Epithelial cell of proximal tubule (primary cell): ENCODE measurements at regions not wholly inside any gene's neighbourhood (a gene's known extent, or its start where the extent isn't known, plus 50 kb on each side); places are given as distances from the start of the nearest gene placed in this dataset.

Experiments
- DNase-seq: peaks from one replicate; pipeline ENCODE4 v3.0.0-alpha.2; 2011; ENCODE audit warnings: low read depth
- H3K4me3 ChIP-seq: 2 replicates; pipeline ENCODE4 v1.5.1; 2011; ENCODE audit warnings: low read depth, mild to moderate bottlenecking, low read length
- CTCF ChIP-seq: conservative IDR thresholded peaks from 2 replicates; pipeline ENCODE4 v1.5.1; 2012; ENCODE audit warnings: low read depth, mild to moderate bottlenecking, low read length

GRCh38 chrY:21370494-21370893, 140.6 kb upstream of the RBMY1B start:
- no peak for TF ChIP-seq CTCF
- no peak for DNase-seq
- no peak overlapping the region for H3K4me3 ChIP-seq

DNA sequence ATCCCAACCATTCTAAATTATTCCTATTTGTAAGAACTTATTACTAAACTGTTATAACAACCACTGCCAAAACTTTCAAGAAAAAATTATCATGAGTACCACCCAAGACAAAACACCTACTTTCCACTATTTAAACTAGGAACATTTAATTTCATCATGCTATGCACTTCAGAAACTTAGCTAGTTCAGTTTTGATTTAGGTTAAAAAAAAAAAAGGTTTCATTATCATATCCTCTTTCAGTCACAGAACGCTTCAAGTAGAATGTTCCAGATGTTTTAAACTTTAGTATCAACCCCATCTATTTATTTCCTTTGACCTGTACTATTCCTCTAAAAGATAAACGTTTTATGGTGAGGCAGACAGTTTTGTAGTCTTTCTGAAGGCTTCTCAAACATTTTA, 117.0 kb upstream of the RBMY1B start:
- H3K4me3 ChIP-seq: no peak overlapping the region
- DNase-seq: no peak
- no peak for TF ChIP-seq CTCF

DNA sequence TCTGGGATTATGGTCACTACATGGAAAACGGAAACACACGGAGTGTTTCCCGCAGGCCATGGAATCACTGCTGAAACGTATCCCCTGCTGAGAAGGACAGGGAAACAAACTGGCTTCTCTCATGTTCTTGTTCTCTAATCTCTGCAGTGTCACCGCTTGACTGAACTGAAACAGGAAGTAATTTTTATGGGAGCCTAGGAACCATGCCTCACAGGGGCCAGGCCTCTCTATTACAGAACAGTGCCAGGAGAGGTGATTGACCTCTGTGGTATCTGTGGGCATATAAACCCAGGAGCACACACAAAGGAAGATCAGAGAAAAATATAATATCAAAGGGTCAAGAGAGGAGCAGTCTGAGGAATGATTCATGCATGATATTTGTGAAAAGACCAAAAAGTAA, 88.9 kb upstream of the RBMY1B start:
- TF ChIP-seq CTCF: no peak
- H3K4me3 ChIP-seq: no peak overlapping the region
- peak; percentile 1 for DNase-seq

GRCh38 chrY:21440536-21440935, 70.6 kb upstream of the RBMY1B start:
- no peak for TF ChIP-seq CTCF
- no peak for DNase-seq

GRCh38 chrY:21453644-21454043, 57.5 kb upstream of the RBMY1B start:
- no peak for TF ChIP-seq CTCF
- no peak overlapping the region for H3K4me3 ChIP-seq
- DNase-seq: no peak

More at GRCh38 chrY:21440536-21440935, 70.6 kb upstream of the RBMY1B start:
- no peak overlapping the region for H3K4me3 ChIP-seq

- H3K4me3 ChIP-seq: no peak overlapping the region
- TF ChIP-seq CTCF: no peak
- DNase-seq: no peak
Measured at GRCh38 chrY:21454133-21454532, 57.0 kb upstream of the RBMY1B start.

DNA sequence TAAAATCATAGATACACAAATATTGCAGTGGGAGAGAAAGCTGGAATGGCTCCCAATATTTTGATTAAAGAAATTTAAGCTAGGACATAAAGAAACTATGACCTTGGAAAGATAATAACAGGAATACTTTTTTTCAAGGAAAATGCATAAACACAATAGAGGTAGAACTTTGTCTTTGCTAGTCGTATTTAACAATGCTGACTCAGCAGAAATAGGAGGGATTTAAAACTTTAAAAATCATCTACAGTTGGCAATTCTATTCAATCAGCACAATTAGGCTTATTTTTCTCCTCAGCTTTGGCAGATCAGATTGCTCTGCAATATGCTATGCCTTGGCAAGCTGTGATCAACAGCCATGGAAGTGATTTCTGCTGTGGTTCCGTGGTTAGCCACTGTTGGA, 51.5 kb upstream of the RBMY1B start:
- DNase-seq: no peak
- no peak for TF ChIP-seq CTCF
- no peak overlapping the region for H3K4me3 ChIP-seq
